Thyroid gland (tissue), 4 donors: ENCODE measurements at regions not wholly inside any gene's neighbourhood (a gene's known extent, or its start where the extent isn't known, plus 50 kb on each side); places are given as distances from the start of the nearest gene placed in this dataset.

Experiments used
- POLR2A ChIP-seq, 2 donors: fragments of 450-650 bp; IDR thresholded peaks; one replicate each; pipeline ENCODE4 v1.6.1; 2017; ENCODE audit warnings: antibody characterized with exemption in 2 of 2, mild to moderate bottlenecking in 2 of 2, moderate library complexity in 1 of 2
- TF ChIP-seq, protein P1 (sequence below), 6 experiments: fragments of 200-600 bp in 3 of 6; fragments of 450-650 bp in 3 of 6; sonication (generic) in 3 of 6; IDR thresholded peaks; one replicate each; pipeline ENCODE4 v1.5.1; 2016 to 2019; ENCODE audit warnings: antibody characterized with exemption in 6 of 6, mild to moderate bottlenecking in 2 of 6, inconsistent platforms in 1 of 6, moderate library complexity in 1 of 6

DNA sequence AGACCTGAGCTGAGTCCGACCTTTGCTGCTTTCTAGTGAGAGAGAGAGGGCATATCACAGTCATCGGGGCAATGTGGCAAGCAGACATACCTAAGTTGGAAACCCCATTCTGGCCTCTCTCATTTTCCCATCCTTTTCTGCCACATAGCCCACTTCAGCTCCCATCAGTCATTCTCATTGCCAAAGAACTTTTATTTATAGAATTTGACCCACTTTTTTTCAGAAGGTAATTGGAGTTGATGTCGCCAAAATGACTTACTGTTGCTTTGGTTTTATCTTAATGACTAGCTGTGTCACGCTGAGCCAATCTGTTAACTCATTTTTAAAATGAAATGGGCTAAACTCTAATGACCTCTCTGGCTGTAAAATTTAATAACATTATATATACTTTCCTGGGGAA lies 63.9 kb upstream of the RMST start:
- TF ChIP-seq POLR2A (IDR thresholded peaks at IDR 0.05) = no peak
- TF ChIP-seq, protein P1, sequence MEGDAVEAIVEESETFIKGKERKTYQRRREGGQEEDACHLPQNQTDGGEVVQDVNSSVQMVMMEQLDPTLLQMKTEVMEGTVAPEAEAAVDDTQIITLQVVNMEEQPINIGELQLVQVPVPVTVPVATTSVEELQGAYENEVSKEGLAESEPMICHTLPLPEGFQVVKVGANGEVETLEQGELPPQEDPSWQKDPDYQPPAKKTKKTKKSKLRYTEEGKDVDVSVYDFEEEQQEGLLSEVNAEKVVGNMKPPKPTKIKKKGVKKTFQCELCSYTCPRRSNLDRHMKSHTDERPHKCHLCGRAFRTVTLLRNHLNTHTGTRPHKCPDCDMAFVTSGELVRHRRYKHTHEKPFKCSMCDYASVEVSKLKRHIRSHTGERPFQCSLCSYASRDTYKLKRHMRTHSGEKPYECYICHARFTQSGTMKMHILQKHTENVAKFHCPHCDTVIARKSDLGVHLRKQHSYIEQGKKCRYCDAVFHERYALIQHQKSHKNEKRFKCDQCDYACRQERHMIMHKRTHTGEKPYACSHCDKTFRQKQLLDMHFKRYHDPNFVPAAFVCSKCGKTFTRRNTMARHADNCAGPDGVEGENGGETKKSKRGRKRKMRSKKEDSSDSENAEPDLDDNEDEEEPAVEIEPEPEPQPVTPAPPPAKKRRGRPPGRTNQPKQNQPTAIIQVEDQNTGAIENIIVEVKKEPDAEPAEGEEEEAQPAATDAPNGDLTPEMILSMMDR (IDR thresholded peaks at IDR 0.05) = no peak
